Thyroid gland (tissue), 4 donors: ENCODE measurements at regions not wholly inside any gene's neighbourhood (a gene's known extent, or its start where the extent isn't known, plus 50 kb on each side); places are given as distances from the start of the nearest gene placed in this dataset.

Experiments used
- POLR2A ChIP-seq, 2 donors: fragments of 450-650 bp; IDR thresholded peaks; one replicate each; pipeline ENCODE4 v1.6.1; 2017; ENCODE audit warnings: antibody characterized with exemption in 2 of 2, mild to moderate bottlenecking in 2 of 2, moderate library complexity in 1 of 2
- TF ChIP-seq, protein P1 (sequence below), 6 experiments: fragments of 200-600 bp in 3 of 6; fragments of 450-650 bp in 3 of 6; sonication (generic) in 3 of 6; IDR thresholded peaks; one replicate each; pipeline ENCODE4 v1.5.1; 2016 to 2019; ENCODE audit warnings: antibody characterized with exemption in 6 of 6, mild to moderate bottlenecking in 2 of 6, inconsistent platforms in 1 of 6, moderate library complexity in 1 of 6

DNA sequence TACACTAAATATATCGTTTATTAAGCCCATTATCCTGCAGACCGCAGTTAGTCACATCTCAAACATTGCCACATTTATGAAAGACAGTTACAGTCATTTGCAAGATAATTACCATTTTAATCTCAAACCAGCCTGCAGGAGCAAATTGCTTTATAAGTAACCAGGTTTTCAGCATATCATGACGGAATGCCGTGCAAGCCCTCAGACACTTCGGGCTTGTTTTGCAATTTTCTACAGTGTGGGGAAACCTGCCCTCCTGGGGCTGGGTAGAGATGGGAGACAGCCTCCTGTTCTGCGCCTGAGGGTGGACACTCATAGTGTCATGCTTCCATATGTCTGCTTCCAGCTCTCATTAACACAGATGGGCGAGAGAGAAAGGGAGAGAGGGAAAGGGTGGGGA, 563.9 kb downstream of the NPHP4 start:
- TF ChIP-seq POLR2A (IDR thresholded peaks at IDR 0.05): no peak
- TF ChIP-seq, protein P1, sequence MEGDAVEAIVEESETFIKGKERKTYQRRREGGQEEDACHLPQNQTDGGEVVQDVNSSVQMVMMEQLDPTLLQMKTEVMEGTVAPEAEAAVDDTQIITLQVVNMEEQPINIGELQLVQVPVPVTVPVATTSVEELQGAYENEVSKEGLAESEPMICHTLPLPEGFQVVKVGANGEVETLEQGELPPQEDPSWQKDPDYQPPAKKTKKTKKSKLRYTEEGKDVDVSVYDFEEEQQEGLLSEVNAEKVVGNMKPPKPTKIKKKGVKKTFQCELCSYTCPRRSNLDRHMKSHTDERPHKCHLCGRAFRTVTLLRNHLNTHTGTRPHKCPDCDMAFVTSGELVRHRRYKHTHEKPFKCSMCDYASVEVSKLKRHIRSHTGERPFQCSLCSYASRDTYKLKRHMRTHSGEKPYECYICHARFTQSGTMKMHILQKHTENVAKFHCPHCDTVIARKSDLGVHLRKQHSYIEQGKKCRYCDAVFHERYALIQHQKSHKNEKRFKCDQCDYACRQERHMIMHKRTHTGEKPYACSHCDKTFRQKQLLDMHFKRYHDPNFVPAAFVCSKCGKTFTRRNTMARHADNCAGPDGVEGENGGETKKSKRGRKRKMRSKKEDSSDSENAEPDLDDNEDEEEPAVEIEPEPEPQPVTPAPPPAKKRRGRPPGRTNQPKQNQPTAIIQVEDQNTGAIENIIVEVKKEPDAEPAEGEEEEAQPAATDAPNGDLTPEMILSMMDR (IDR thresholded peaks at IDR 0.05): no peak
